ENCODE measurements at regions not wholly inside any gene's neighbourhood (a gene's known extent, or its start where the extent isn't known, plus 50 kb on each side); places are given as distances from the start of the nearest gene placed in this dataset.

GRCh38 chr11:92766698-92767097 is 202.8 kb upstream of the MTNR1B start:
- TF ChIP-seq, protein P1, sequence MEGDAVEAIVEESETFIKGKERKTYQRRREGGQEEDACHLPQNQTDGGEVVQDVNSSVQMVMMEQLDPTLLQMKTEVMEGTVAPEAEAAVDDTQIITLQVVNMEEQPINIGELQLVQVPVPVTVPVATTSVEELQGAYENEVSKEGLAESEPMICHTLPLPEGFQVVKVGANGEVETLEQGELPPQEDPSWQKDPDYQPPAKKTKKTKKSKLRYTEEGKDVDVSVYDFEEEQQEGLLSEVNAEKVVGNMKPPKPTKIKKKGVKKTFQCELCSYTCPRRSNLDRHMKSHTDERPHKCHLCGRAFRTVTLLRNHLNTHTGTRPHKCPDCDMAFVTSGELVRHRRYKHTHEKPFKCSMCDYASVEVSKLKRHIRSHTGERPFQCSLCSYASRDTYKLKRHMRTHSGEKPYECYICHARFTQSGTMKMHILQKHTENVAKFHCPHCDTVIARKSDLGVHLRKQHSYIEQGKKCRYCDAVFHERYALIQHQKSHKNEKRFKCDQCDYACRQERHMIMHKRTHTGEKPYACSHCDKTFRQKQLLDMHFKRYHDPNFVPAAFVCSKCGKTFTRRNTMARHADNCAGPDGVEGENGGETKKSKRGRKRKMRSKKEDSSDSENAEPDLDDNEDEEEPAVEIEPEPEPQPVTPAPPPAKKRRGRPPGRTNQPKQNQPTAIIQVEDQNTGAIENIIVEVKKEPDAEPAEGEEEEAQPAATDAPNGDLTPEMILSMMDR (IDR thresholded peaks at IDR 0.05; ENCODE audit: extremely low read depth, insufficient read depth, missing control alignments): no peak
- in situ Hi-C loops (cut with MboI; ENCODE audit: low pct_unique_long_range_greater_than_20kb, low sequenced_read_pairs, unreplicated experiment): no loop called here
- no peak for DNase-seq (ENCODE audit: low spot score)

DNA sequence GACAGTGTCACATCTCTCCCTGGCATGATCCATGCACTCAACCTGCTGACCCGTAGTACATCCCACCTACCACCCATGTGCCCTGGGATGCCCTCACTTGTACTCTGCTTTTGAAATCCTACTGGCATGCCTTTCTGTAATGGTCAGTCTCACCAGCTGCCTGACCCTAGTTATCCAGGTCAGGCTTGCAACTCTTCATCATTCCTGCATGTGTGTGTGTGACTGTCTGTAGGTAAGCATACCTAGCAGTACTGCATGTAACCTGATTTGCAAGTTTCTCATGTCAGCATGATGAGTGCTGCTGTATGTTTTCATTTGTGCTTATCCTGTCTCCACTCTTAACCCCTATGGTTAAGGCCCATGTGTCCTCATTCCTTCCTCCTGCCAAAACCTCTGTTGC is 202.0 kb upstream of the MTNR1B start:
- in situ Hi-C loops (cut with MboI; ENCODE audit: low pct_unique_long_range_greater_than_20kb, low sequenced_read_pairs, unreplicated experiment): no loop called here
- TF ChIP-seq, protein P1 (IDR thresholded peaks at IDR 0.05; ENCODE audit: extremely low read depth, insufficient read depth, missing control alignments): no peak
- DNase-seq (ENCODE audit: low spot score): no peak

DNA sequence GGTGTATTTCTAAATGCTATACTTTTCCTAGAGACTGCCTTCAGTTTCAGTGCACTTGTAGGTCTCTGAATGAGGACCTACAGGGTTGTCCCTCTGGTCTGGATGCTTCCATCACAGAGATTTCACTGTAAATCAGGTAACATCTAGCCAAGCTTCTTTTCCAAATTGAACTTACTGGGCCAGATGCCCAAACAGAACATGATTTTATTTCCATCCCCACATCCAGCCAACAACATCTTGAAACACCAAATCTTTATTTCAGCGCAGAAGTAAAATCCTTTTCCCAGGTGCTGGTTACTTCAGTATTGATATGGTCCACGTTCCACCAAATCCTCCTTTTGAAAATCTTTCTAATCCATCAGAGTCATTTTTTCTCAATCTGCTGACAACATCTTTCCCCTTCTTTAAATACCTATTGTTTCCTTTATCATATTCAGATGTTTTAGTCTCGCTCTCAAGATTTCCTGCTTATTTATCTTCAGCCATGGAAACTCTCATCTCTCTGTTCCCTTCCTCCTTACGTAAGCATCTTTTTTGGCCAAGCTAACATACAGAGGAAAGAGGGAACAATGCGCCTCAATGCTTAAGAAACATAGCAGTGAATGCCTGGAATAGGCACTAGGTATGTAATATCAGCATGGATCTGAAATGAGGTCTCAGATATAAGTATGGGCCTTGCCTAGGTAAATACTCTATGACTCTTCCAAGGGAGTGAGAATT is 201.2 kb upstream of the MTNR1B start:
- TF ChIP-seq, protein P1 (IDR thresholded peaks at IDR 0.05; ENCODE audit: extremely low read depth, insufficient read depth, missing control alignments): no peak
- no peak for DNase-seq (ENCODE audit: low spot score)
- in situ Hi-C loops (cut with MboI; ENCODE audit: low pct_unique_long_range_greater_than_20kb, low sequenced_read_pairs, unreplicated experiment): no loop called here

GRCh38 chr11:92769112-92769511 is 200.3 kb upstream of the MTNR1B start:
- in situ Hi-C loops (cut with MboI; ENCODE audit: low pct_unique_long_range_greater_than_20kb, low sequenced_read_pairs, unreplicated experiment): no loop called here
- TF ChIP-seq, protein P1 (IDR thresholded peaks at IDR 0.05; ENCODE audit: extremely low read depth, insufficient read depth, missing control alignments): no peak
- DNase-seq (ENCODE audit: low spot score): no peak

GRCh38 chr11:92770419-92770818 is 199.0 kb upstream of the MTNR1B start:
- TF ChIP-seq, protein P1 (IDR thresholded peaks at IDR 0.05; ENCODE audit: extremely low read depth, insufficient read depth, missing control alignments): no peak
- in situ Hi-C loops (cut with MboI; ENCODE audit: low pct_unique_long_range_greater_than_20kb, low sequenced_read_pairs, unreplicated experiment): no loop called here
- DNase-seq (ENCODE audit: low spot score): no peak

GRCh38 chr11:92770981-92771380 is 198.5 kb upstream of the MTNR1B start:
- TF ChIP-seq, protein P1 (IDR thresholded peaks at IDR 0.05; ENCODE audit: extremely low read depth, insufficient read depth, missing control alignments): no peak
- in situ Hi-C loops (cut with MboI; ENCODE audit: low pct_unique_long_range_greater_than_20kb, low sequenced_read_pairs, unreplicated experiment): no loop called here
- DNase-seq (ENCODE audit: low spot score): no peak
